H1 (cell line): ENCODE measurements at regions not wholly inside any gene's neighbourhood (a gene's known extent, or its start where the extent isn't known, plus 50 kb on each side); places are given as distances from the start of the nearest gene placed in this dataset.

Source experiments
- CEBPB ChIP-seq: IDR thresholded peaks from 2 replicates; pipeline ENCODE4 v1.6.1; 2012; ENCODE audit warnings: low read depth, low read length
- MAFK ChIP-seq: IDR thresholded peaks from 2 replicates; pipeline ENCODE4 v1.6.1; 2012; ENCODE audit warnings: low read depth, mild to moderate bottlenecking, improper control_type of control experiment, low read length
- RNF2 ChIP-seq: fragments of 200-900, 300-1000 bp; sonication (generic); IDR thresholded peaks from 2 replicates; pipeline ENCODE4 v1.7.1; 2016; ENCODE audit warnings: borderline replicate concordance, low read depth, mild to moderate bottlenecking, antibody characterized with exemption, low read length; ENCODE audit not compliant: poor library complexity, severe bottlenecking; ENCODE audit errors: missing control alignments
- YY1 ChIP-seq: IDR thresholded peaks from 2 replicates; pipeline ENCODE4 v1.6.1; 2011; ENCODE audit warnings: low read depth, mild to moderate bottlenecking, low read length

DNA sequence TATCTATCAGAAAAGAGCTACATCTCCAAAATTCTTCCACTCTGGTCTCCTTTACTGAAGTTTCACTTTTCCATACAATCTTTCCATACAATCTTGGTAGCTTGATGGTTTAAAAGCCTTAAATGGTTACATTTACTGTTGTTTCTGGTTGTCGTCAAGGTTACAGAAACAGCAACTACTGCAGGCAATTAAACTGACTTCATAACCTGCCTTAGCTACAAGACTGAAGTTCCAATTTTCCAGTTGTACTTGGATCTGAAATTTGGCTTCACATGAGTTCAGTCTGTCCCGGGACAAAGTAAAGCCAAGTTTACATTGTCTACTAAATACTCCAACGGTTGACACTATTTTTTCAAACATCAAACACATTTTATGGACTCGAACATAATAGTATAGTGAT, 326.4 kb downstream of the ANKRD50 start:
- no peak for TF ChIP-seq RNF2
- TF ChIP-seq CEBPB, result no peak
- TF ChIP-seq YY1, result no peak
- TF ChIP-seq MAFK, result no peak
